Activated T-helper 9 cell treated with anti-CD3 and anti-CD28 coated beads, Interleukin-2, amount 50 U/mL, for 16 hours (primary cell): ENCODE measurements at regions not wholly inside any gene's neighbourhood (a gene's known extent, or its start where the extent isn't known, plus 50 kb on each side); places are given as distances from the start of the nearest gene placed in this dataset.
"Not testable (repeated sequence)": the region's sequence is repeated elsewhere in the genome, so short reads cannot be mapped to it uniquely, and the experiment has no call there.

Experiments used
- DNase-seq: peaks from one replicate; pipeline ENCODE4 v3.0.0-alpha.2; 2020; ENCODE audit warnings: low read depth

DNA sequence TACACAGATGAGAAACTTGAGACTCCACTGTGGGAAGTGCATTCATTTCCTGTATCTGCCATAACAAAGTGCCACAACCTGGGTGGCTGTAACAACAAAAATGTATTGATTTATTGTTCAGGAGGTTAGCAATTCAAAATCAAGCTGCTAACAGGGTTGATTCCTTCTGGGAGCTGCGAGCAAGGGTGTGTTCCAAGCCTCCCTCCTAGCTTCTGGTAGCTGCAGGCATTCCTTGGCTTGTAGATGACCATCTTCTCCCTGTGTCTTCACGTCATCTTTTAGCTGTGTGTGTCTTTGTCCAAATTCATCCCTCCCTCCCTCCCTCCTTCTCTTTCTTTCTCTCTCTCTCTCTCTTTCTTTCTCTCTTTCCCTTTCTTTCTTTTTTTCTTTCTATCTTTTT is 258.1 kb downstream of the MSX2 start:
- no peak for DNase-seq

DNA sequence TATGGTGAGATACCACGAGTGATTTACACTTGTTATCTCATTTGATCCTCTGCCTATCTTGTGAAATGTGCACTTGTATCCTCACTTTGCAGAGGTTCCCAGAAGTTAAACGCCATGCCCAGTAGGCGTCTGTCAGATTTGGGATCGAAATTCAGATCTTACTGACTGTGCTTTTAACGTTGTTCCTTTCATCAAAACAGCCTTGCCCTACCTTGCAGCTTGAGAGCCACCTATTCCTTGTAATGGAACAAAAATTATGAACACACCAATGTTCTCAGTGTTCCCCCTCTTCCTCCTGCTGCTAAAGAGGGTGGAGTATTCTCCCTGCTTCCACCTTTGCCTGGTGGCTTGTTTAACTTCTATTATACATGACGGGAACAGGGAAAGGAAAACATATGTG is 257.0 kb downstream of the MSX2 start:
- no peak for DNase-seq

DNA sequence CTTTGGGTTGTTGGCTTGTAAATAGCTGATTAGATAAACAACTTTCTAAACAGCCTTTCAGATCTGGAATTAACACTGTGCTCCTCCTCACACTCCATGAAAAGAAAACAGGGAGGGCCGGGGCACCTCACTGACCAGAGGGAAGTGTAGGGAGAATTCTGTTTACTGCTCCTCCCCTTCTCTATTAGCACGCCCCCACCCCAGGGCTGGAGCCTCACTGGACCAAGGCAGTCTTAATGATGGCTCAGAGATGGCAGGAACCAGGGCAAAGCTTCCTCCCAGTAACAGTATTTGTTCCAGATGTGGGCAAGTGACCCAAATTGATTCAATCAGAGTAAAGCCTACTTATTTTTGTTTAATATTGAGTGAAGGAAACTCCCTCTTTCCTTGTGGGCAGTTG is 256.6 kb downstream of the MSX2 start:
- DNase-seq, result no peak

DNA sequence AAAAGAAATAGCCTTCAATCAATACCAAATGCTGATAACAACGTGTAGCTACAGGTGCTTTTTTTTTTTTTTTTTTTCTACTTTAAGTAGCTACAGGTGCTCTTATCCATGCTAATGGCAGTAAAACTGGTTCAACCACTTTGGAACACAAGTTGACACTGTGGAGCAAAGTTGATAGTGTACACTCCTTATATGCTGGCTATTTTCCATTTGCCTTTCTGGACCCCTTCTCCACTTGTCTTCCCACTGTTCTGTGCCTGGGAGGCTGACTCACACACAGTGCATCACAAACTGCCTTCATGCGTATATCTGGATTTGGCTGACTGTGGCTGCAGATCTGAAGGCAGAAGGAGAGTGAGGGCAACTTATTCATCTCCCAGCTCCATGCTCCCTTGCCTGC is 247.9 kb downstream of the MSX2 start:
- no peak for DNase-seq

DNA sequence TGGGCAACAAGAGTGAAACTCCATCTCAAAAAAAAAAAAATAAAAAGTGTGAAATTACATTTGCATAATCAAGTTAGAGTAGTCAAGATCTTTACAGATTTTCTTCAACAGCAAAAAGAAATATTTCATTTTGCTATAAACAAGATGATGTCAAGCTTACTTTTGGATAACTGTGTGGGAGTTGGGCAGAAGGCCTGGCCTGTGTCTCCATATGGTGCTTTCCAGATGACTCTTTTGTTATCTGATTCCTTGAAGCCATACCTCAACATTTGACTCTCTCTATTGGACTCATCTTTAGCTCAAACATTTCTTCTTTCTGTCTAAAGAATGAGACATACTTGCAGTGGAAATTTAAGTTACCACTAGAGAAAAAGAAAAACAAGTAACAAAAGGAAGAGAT is 246.8 kb downstream of the MSX2 start:
- no peak for DNase-seq

DNA sequence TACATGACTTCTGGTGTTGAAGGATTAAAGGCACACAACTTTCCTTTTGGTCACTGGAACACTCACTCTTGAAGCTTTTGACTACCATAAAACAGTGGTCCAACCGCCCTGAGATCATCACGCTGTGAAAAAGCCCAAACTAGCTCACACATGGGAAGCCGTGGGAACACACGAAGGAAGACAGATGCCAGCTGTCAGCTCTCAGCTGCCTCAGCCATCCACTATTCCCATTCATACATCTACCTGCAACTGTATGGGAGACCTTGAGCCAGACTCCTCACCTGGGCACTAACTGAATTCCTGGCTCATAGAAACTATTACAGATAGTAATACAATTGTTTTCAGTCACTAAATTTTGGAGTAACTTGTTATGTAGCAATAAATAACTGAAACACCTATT is 246.1 kb downstream of the MSX2 start:
- DNase-seq, result no peak

DNA sequence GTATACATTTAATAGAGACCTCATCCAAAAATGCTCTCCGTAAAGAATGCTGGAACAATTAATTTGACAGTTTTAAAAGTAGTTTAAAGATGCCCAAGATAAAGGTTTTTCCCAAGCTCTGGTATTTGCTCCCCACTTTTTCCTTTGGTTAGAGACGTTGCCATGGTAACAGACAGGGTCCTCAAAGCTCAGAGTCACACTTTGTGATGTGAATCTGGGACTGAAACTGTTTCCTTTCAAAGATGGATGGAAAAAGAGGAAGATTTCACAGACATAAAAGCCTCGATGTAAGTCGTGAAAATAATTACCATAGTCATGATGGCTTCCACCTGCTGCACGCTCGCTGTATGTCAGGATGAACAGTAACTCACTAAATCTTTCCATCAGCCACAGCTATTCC is 229.5 kb downstream of the MSX2 start:
- no peak for DNase-seq

DNA sequence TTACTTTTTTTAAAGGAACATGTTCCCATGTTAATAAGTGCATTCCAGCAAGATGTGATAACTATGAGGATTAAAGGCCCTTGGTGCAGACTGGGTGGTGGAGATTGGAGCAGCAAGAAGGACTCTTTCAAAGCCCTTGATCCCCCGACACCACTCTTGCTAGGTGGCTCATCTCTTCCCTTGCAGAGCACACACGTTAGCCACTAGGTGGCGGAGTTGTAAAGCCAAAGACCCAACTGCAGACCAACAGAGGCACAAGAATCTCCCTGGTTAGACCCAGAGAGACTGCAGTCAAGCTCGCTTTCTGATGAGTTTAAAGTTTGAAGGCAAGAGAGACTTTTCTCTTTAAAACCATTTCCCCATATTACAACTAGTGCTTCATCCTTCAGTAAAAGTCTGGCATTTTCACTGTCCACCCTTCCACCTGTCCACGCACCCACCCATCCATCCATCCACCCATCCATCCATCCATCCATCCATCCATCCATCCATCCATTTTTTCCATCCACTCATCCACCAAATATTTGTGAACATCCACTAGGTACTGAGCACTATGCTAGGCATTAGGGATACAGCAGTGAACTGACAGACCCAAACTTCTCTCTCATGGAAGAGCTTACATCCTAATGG is 226.9 kb downstream of the MSX2 start:
- peak; percentile 21 for DNase-seq

DNA sequence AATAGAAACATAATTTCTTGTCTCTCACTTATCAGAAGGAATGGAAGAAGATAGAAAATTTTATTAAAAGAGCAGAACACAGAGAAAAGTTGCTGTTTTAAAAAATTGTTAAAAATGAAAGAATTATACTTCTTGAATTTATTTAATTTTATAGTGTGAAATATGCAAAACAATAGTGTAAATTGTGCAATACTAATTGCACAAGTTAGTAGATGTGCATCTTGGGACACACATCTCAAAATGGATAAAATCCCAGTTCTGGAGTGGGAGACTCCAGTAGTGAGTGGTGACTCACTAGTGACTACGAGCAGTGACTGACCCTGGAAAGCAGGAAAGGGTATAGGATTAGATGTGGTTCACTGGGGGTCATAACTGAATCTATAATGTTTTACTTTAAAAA is 223.2 kb downstream of the MSX2 start:
- DNase-seq, result no peak

DNA sequence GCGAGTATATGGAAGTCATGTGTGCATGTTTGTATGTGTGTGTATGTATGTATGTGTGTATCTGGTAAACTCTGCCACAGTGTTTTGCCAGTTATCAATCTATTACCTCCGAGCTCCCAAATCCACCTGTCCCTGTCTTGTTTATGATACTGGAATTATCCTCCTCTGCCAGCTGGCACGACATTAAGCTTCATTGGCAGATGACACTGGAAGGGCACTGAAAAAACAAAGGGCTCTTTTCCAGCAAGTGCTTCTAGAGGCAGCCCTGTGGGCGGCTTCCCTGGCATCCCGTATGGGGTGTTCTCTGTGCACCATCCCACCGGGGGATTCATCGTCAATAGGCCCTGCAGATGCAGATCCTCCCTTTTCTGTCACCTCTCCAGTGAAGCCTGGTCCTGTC is 221.5 kb downstream of the MSX2 start:
- no peak for DNase-seq

DNA sequence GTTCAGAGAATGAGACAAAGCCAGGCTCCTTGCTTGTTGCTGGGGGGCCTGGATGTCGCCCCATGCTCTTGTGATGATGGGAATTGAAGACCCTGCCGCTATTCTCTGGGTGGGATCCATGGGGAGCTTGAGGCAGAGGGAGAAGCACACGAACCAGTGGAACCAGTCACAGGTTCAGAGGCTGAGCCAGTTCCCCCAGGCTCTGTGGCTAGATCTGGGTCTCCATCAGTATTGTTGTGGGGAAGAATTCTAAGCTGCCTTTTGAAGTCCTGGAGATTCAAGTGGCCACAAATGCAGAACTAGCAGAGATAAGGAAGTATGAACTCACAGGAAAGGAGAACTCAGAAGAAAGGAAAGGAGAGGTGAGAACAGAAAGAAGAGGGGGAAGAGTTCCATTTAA is 219.4 kb downstream of the MSX2 start:
- no peak for DNase-seq

DNA sequence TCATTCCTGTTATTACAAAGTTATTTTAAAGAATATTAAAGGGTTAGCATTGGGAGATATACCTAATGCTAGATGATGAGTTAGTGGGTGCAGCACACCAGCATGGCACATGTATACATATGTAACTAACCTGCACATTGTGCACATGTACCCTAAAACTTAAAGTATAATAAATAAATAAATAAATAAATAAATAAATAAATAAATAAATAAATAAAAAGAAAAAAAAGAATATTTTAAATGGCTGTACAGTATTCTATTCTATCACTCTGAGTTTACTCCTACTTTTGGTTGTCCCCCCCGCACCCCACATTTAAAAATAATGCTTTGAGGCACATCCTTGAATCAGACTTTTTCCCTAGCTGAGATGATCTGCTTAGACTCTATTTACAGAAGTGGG is 218.6 kb downstream of the MSX2 start:
- not testable (repeated sequence) for DNase-seq

DNA sequence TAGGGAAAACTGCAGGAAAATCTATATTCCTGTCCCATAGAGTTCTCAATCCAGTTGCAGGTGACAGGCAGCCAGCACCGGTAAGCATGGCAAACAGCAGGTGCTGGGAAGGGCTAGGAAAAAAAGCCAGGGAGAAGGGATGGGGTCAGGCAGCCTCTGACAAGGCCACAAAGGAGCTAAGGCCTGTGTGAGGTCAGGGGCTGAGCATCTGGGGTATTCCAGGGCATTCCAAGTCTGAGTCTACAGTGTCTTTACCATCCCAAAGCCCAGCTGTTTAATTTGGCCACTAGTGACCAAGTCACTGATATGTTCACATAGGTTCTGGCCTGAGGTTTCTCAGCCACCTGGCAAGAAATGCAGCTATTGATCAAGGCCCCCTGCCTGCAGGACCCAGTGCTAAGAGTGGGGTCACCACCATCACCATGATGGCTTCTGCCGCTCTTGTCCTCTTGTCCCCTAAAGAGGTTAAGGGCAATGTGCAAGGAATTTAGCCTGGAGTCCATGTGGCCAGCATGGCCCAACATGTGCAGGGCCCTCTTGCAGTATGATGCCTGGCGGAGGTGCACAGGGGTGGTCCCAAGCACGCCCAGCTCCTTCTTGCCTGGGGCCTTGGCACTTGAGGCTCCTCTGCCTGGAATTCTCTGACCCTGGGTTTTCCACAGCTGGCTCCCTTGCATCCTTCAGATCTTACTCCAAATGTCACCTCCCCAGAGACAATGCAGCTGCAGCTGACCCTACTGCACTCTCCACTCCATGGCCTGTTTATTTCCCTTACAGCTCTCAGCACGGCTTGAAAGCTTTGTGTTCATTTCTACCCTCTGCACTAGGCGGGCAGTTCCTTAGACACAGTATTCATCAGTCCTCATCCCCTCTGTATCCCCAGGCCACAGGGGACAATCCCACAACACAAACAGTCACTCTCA is 213.1 kb downstream of the MSX2 start:
- DNase-seq, result no peak

DNA sequence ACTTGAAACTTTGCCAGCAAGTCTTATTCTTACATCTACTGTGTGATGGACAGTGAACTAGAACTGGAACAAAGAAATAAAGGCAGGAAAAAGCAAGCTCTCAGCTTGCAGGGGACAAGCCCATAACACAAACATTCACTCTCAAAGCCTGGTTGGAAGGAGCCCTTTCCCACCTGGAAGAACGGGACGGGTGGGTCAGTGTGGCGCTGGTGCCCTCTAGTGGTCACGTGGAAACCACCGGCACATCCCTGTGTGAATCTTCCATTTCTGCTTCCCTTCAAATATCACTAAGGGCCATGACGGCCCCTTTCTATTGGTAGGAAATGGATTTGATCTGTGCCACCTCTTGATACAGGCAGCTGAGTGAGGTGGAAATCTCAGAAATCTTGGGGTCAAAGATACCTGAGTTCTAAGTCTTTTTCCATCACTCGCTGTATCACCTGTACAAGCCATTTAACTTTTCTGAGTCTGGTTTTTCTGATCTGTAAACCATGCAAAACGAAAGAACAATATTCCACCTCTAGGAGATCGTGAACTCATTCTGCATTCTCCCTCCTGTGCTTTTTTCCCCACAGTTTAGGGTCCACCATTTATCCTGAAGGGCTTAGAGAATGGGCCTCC is 211.6 kb downstream of the MSX2 start:
- DNase-seq, result no peak

DNA sequence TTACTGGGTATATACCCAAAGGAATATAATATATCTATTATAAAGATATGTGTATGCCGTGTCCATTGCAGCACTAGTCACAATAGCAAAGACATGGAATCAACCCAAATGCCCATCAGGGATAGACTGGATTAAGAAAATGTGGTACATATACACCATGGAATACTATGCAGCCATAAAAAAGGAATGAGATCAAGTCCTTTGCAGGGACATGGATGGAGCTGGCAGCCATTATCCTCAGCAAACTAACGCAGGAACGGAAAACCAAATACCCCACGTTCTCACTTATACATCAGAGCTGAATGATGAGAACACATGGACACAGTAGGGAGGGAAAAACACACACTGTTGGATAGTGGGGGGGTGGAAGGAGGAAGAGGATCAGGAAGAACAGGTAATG is 206.7 kb downstream of the MSX2 start:
- DNase-seq, result not testable (repeated sequence)

DNA sequence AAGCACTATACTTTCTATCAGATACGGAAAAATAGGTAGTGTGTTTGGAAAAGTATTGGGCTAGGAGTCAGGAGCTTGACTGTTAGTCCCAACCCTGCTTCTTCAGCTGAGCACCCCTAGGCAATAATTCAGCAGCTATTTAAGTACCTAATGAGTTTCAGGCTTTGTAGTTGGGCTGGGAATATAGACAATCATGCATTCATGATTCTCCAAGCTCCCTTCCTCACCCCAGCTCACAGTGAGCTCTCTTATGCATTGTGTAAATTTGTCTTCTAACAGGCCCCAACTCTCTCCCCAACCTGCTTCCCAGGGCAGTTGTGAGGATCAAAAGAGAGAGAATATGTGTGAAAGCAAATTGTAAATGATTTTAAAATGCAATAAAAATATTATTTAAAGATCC is 201.2 kb downstream of the MSX2 start:
- no peak for DNase-seq

DNA sequence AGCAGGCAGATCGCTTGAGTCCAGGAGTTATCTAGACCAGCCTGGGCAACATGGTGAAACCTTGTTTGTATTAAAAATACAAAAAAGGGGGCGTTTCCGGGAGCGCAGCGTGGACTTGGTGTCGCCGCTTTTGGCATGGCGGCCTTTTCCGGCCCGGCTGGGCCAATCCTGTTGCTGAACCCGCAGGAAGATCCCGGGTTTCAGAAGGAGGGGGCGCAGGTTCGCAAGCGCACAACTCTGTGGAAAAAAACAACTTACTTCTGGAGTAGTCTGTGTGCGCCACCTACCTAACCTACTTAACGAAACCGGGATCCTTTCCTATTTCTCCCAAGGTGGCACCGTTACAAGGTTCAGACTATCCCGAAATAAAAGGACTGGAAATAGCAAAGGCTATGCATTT is 198.6 kb downstream of the MSX2 start:
- DNase-seq, result no peak

DNA sequence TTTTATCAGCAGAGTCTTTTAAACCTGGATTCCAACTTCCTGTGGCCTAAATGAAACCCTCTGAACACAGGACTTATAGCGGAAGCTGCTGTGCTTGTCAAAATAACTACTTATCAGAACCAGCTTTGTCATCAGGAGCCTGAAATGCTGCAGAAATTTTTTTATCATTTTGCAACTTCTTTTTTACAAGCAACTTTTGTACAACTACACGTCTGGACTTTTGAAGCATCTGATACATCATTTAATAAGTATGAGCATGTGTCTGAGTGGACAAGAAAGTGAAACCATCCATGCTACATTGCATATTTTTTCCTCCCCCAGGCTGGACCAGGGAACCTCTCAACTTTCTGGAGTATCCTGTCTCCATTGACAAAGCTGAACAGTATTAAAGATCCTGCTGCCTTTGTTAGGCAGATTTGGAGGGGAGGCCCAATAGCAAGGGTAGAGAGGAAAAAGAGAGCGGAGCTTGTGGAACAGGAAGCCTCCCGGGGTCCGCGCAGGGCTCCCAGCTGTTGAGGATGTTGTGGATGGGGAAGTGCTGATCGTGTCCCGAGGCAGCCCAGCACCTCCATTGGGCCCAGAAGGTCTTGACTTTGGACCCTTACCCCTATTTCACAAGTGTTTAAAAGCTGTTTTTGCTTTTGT is 196.6 kb downstream of the MSX2 start:
- no peak for DNase-seq

DNA sequence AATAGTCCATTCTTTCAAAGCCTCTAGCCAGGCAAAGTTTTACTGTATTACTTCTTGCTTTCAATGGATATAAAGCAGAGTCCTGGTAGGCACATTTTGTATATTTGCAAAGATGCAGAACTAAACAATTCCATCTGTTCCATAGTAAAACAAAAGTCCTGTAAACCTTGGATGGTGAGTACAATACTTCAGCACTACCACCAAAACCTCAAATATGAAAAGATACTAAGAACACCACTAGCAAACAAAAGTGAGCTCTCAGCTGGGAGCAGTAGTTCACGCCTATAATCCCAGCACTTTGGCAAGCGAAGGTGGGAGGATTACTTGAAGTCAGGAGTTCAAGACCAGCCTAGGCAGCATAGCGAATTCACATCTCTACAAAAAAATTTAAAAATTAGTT is 195.0 kb downstream of the MSX2 start:
- no peak for DNase-seq

DNA sequence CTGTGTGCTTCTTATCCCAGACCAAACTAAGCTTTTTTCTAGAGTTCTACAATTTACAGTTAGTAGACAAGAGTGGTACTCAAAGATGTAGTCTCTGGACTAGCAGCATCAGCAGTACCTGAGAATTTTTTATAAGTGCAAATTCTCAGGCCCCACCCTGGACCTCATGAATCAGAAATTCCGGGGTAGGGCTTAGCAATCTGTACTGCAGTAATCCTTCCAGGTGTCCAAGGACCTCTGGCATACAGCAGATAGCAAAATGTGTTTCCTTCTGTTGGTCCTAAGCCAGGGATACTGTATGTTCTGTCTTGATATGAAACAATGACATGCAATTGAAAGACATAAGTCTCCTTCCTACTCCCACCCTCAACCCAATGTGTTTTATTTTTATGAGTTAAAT is 194.3 kb downstream of the MSX2 start:
- no peak for DNase-seq

DNA sequence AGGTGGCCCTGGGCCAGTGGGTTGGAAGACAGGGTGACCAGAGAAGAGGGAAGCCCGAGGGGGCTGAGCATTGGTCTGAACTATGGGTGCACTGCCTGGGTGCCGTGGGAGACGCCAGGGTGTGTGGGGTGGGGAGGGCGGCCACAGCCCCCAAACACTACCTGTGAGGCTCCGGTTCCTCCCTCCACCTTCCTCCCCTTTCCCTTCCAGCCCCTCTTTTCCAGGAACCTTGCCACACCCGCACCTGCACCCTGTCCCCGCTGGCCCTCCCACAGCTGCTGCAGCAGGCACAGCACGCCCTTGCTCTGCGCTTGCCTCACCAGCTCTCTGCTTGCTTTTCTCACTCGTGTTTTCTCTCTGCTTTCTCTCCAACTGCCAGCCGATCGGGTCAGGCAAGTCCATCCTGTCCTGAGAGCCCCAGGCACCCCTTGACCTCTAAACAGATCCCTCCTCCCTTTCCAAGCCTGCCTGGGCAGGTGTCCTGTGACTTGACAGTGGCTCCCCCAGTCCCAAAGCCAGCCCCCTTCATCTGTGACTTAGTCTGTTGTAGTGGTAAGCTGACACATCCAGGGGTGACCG is 193.7 kb downstream of the MSX2 start:
- no peak for DNase-seq

DNA sequence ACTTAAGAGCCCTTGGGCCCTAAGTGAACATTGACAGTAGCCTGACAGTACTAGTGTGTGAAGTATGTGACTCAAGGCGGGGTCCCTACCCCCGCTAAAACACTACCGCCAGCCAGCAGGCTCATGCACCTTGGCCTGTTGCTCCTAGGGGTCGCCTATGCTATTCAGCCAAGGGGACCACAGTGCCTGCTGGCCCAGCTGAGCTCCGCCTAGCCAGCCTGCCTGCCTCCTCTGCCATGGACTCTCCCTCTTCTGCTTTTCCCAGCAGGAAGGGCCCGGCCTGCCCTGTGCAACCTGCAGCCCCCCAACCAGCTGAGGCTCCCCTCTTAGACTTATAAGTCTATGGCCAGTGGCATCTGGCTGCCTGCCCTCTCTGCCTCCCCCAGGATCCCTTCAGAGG is 193.1 kb downstream of the MSX2 start:
- not testable (repeated sequence) for DNase-seq
